Epidermal melanocyte (primary cell): ENCODE measurements at regions not wholly inside any gene's neighbourhood (a gene's known extent, or its start where the extent isn't known, plus 50 kb on each side); places are given as distances from the start of the nearest gene placed in this dataset.
A peak's percentile ranks its signal among the peaks of the same experiment; 100 is the strongest.
"Not testable (repeated sequence)": the region's sequence is repeated elsewhere in the genome, so short reads cannot be mapped to it uniquely, and the experiment has no call there.

ENCODE experiments used
- DNase-seq: peaks from one replicate; pipeline ENCODE4 v3.0.0; 2011; ENCODE audit warnings: low spot score; ENCODE audit not compliant: insufficient read length

DNA sequence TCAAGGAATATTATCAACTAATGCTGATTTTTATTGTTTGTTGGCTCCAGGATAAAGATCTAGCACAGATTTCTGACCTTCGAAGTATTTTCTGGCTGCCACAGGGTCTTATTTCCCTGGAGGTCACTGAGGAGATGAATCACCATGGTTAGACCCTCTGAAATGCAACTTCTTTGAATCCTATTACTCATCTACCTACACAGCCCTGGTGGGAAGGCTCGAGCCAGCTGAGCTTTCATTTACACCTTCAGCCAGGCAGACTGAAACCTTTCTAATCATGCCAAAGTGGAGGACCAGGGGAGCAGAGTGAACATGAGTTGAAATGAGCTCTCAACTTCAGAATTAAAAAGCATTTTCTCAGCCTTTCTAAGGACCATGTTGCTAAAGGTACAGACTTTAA is 130.5 kb downstream of the SMIM20 start:
- no peak for DNase-seq

DNA sequence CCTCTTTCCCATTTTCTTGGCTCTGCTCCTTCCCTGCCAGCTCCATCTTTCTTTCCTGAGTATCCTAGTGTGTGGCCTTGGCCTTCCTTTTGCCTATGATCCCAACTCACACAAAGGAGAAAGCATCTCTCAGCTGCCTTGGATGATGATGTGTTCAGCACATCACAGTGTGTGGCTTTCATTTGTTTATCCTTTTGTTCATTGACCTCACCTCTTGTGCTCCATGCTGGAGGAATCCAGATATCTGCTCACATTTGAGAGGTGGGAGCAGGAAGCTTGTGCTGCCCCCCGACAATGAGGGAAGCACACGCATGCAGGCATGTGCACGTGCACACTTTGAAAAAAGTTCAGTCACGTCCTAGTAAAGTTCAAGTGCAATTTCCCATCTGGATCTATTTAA is 131.0 kb downstream of the SMIM20 start:
- DNase-seq = no peak

DNA sequence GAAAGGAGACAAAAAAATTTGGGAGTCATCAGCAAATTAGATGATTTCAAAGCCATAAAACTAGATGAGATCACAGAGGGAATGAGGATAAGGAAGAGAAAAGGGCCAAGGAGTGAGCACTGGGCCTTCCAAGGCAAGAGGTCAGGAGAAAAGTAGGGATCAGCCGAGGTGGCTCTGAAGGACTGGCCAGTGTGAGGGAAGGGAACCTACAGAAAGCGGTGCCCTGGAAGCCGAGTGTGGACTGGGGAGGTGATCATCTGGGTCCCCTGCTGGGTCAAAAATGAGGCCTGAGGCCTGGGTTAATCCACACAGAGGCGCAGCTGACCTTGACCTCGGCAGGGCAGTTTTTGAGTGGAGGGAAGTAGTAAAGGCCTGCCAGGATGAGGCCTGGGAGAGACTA is 133.8 kb downstream of the SMIM20 start:
- no peak for DNase-seq

DNA sequence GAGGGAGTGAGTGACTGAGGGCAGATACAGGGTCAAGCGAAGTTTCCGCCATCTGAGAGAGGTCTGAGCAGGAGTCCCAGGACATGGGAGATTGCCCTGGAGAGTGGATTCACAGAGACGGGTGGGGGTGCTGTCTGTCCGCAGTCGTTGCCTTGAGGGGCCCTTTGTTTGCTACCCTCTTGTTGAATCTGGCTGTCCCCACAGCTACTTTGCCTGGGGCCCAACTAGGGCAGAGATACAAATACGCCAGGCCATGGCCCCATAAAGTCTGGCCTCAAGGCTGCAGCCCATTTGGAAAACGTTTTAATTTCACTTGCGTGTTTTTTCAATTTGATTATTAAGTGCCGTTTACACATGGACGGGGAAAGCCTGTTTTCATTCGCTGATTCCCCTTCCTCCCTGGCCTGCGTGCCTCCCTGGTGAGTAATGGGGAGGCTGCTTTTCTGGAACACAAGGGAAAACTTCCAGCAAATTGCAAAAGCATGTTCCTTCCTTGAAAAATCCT is 134.4 kb downstream of the SMIM20 start:
- DNase-seq = no peak

DNA sequence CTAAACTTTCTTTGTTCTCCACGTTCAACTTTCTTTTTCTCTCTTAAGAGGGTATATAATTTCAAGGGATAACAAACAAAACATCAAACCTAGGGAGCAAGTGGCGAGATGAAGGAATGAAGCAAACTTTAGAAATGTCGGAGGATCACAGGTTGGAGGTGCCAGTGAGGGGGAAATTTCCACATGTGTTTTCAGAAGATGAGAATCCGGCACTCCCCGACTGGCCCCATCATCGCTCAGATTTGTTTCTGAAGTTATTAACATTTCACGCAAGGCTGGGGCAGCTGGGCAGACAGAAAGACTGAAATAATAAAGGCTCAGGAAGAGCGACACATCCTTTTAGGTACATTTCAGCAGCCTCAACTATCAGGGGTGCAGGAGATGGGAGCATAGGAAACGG is 134.9 kb downstream of the SMIM20 start:
- DNase-seq = no peak

DNA sequence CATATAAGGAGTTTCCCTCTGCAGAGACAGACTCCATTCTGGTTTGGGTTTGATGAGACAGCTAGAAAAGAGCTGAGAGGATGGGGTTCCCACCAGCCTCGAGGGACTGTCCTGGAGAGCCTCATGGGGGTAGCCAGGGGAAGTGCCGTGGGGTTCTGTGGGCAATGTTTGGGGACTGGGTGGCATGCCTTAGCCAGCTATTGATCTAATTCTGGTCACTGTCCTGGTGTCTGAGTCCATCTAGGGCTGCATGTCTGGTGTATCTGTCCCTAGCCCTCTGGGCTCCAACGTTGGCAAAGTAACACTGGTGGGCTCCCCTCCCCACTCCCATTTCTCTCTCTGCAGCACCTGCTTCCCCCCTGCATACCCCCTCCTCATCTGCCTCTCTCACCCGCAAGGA is 135.4 kb downstream of the SMIM20 start:
- no peak for DNase-seq

DNA sequence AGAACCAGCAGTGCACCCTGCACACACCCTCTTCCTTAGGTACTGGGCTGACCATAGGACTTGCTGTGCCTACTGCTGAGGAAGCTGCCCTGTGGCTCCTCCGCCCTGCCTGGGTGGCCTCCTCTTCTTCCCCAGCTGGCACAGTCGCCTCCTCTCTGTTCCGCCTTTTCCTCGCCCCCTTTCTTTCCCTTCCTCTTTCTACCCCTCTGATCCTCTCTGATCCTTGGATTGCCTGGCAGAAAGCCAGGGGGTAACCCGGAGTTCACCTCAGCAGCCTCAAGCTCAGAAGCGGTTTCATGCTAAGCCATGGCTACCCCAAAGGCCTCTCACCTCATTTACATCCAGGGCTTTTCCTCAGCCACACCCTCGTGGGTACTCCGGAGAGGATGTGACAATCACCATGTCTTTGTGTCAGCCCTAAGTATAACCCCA is 136.2 kb downstream of the SMIM20 start:
- no peak for DNase-seq

DNA sequence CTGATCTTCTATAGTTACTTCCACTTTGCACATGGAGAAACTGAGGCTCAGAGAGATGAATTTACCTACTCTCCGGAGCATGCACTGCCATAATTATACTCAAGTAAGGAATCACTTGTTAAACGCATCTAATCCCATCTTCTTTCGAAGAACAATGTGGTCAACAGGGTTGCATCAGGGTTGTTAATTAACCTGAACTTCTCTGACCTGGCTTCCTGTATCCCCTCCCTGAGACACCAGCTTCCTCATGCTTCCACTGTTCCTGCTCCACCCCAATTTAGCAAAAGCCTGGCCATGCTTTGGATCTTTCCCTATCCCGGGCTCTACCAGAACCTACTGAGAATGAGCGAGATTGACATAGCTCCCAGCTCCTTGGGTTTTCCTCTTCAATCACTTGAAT is 136.7 kb downstream of the SMIM20 start:
- no peak for DNase-seq

DNA sequence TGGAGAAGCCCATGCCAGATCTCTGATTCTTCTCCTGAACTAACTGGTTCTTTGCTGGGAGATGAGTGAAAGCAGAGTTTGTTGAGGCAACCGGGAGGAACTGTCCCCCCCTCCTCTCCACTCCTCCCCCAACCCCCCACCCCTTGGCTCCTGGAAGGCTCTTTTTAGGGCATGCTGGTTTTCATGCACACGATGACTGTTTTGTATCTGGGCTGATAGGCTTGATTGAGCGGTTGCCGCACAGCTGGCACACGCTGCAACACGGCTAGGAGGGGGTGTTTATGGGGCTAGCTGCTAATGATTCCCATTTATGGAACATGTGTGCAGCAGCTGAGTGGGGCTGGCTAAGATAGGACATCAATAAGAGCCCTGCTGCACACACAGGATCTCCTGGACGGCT is 137.2 kb downstream of the SMIM20 start:
- DNase-seq = no peak

DNA sequence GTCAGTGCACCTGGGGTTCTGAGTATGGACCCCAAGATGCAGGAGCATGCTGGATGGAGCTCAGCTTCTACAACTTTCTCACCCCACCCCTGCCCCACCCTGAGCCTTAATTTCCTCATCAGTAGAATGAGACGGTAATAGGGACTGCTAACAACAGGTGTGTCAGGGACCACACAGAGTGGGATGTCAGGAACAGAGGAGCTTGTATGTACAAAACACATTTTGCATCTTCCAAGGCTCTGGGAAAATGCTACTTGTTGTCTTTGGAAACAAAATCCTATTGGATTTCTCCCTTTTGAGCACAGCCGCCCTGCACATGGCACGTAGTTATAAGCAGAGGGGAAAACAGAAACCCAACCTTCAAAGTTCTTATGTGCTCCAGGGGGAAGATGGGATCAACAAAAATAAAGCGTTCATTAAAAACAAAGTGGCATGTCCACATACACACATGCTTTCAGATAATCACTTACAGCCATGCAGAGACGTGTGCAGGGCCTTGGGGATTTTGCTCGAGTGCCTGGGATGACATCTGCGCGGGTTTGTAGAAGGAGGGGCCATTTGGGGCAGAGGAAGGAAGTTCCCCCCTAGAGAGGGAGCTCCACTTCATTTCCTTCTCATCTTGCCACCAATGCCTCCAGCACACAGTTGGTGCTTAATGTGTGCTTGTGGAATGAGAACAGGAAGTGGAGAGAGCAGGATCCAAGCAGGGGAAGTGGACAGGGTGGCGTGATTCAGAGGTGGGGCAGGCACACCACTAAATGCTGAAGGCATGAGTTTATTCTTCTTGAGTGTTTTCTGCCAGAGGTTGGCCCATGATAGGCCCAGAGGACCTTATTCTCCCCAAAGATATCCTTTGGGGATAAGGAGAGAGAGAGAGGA is 138.9 kb downstream of the SMIM20 start:
- no peak for DNase-seq

DNA sequence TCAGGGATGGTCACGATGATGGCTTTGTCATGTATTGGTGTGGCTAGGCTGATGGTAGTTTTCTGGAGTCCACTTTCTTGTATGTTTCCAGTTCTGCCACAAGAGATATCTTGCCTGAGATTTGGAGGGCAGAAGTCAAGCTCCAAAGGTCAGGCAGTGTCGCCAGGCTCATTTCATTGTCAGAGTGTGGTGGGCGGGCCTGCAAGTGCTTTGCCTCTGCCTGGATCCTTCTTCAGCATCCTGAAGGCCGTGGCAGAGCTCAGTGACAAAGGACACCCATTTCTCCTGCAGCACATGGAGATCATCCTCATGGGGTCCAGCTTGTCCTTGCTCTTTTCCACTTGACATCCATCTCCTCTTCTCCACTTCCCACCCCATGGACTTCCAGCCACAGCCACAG is 139.7 kb downstream of the SMIM20 start:
- DNase-seq = no peak

DNA sequence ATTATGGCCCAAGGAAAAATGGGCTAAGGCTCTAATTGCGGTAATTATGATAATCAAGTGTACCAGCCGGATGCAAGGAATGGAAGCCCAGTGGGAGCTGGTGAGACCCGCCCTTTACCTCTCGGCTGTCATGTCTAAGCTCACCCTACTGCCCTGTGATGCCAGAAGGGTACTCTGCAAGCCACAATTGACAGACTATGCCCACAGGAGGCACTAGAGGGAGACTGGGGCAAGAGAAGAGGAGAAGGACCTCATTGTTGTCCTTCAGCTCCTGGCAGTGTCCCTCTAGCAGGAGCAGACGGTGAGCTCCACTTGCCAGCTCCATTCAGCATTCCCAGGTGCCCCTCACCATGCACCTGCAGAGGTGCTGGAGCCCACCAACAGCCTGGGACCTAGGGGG is 141.8 kb downstream of the SMIM20 start:
- no peak for DNase-seq

DNA sequence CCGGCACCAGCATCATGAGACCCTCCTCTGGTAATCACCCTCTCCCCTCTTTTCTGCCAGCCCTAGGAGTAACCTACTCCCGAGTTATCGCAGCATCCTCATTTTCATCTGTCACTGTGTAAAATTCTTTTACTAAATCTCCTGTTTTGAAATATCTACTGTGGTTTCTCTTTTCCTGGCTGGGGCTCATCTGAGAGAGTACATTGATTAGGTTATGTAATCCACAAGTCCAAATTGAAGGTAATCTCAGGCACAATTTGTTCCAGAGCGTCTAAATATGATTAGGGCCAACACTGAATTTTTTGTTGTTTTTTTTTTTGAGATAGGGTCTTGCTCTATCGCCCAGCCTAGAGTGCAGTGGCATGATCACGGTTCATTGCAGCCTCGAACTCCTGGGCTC is 142.4 kb downstream of the SMIM20 start:
- DNase-seq = no peak

DNA sequence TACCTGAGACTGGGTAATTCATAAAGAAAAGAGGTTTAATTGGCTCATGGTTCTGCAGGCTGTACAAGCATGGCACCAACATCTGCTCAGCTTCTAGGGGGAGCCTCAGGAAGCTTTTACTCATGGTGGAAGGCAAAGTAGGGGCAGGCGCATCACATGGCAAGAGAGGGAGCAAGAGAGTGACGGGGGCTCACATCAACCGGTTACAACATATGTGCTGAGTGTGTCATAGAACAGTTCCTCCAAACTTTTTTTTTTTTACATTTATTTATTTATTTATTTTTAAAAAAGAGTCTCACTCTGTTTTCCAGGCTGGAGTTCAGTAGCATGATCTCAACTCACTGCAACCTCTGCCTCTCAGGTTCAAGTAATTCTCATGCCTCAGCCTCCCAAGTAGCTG is 143.8 kb downstream of the SMIM20 start:
- not testable (repeated sequence) for DNase-seq

DNA sequence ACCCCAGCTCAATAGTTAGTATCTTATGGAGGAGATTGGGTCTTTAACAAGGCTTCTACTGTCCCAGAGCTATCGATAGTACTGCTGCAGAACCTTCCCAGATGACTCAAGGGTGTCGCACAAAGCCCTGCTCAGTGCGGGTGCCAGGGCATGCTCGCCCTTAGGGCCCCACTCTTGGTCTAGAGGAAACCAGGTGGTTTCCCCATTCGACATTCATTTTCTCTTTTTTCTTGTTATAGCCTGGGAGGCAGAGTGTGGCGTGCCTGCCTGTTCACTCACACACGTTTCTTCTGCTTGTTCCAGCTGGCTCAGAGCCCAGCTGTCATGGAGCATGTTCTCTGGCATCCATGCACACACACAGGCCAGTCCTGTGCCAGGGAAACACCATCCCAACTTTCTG is 144.5 kb downstream of the SMIM20 start:
- DNase-seq = no peak

DNA sequence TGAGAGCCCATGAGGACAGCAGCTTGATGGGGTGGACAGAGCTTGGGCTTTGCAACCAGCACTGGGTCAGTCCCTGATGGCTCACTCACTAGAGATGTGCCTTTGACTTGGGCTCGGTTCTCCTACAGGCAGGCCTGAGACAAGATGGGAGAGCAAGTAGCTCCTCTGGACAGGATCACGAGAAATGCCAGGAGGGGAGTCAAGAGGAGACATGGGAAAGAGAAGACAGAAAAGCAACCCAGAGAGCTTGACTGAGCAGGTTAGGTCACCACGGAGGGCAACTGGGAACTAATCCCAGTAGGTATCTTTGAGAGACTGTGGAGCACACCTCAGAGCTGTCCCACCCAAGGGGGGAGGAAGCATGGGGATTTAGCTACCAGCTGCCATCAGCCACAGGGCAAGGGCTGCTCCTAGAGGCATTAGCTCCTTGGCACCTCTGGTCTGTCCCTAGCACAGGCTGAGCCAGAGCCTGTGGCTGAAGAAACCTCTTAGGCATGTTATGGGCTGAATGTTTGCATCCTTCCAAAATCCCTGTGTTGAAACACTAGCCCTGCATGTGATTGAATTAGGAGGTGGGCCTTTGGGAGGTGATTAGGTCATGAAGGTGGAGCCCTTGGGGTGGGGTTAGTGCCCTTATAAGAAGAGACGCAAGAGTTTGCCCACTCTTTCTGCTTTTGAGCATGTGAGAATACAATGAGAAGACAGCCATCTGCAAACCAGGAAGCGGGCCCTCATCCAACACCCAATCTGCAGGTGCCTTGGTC is 145.6 kb downstream of the SMIM20 start:
- no peak for DNase-seq

DNA sequence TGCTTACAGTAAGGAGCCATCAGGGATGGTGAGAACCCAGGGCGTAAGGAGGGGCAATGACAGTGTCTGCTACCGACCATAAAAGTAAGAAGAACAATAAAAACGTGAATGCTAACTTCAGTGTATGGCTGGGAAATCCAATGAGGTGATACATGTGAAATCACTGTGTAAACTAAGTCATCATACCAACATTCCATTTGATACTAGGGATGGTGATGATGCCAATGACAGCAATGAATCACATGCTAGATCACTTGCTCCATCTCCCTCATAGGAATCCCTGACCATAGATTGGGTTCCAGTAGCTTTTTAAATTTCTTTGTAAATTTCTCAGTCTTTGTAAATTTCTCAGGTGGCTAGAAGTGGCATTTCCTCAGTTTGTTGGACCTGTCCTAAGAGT is 146.3 kb downstream of the SMIM20 start:
- no peak for DNase-seq

DNA sequence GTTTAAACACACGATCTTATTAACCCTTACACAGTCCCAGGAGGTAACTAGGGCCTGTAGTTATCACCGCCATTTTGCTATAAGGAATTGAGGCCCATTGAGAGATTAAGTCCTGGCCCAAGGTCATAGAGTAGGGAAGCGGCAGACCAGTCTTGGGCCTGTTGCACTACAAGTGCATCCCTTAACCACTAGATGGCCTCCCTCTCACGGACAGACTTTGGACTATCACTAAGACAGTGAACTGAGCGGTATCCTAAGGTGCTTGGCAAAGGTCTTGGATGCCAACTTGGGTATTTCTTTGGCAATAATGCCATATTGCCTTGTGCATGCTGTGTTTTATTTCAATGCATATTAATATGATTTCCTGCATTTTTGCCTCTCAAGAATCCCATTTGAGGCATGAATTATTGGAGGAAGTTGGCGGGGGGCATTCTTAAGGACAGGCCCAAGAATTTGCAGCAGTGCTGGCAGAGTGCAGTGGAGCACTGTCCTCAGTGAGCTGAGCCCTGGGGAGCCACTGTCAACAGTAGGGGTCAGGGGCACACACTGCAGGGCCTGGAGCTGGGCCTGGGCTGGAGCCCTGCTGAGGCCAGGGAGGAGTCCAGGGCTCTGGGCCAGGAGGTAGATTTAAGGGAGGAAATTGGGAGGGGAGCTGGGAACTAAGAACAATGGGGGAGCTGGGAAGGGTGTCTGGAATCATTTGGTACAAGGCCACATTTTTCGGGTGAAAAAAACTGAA is 147.4 kb downstream of the SMIM20 start:
- DNase-seq = no peak

DNA sequence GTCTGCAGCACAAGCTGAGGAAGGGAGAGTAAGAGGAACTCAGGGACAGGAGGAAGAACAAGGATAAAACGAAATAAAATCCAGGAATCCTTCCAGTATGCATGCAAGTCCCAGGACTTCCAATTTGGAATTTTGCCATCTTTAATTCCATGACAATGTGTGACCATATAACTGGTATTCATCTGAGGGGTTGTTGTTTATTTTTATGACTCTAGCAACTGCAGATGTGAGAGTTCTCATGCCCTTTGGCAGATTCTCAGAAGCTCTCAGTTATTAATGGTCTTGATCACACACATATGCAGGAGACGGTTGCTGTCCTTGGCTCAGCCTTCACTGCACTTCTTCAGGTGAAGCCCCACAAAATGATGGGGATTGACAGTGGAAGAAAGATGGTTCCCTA is 148.2 kb downstream of the SMIM20 start:
- DNase-seq = peak; percentile 74

DNA sequence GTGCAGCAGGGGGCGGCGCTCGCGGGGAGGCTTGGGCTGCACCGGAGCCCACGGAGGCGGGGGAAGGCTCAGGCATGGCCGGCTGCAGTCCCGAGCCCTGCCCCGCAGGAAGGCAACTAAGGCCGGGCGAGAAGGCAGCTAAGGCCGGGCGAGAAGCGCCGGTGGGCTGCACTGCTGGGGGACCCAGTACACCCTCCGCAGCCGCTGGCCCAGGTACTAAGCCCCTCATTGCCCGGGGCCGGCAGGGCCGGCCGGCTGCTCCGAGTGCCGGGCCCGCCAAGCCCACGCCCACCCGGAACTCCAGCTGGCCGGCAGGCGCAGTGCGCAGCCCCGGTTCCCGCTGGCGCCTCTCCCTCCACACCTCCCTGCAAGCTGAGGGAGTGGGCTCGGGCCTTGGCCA is 150.0 kb downstream of the SMIM20 start:
- not testable (repeated sequence) for DNase-seq

DNA sequence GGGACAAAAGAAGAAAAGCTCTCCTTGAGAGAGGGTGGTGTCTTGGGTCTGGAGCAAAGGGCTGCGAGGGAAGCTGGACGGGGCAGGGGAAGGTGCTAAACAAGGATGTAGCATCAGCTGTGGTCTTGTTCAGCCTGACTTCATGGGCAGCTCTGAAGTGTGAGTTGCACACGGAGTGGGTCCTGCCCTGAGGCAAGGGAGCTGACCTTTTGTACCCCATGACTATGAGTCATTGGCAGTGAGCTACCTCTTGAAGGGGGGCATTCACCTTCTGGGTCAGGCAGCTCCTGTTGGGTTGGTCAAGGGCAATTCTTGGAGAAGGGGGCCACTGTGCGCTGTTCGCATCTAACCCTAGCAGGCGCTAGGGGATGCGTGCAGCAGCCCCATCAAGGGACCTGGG is 151.8 kb downstream of the SMIM20 start:
- DNase-seq = no peak

DNA sequence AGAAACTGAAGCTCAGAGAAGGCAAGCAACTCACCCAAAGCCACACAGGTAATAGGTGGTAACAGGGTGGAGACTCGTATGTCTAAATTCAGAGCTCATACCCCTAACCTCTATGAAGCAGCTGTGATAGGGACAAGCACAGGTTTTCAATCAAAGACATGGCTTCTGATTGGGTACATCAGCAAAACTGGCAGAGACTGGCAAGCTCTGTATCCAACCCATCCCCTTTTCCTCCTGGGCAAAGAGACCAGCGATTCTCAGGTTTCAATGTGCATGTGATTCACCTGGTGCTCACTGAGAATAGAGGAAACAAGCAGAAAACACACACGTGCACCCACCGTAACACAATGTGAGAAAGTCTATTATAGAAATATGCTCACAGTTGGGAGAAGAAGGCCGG is 153.0 kb downstream of the SMIM20 start:
- no peak for DNase-seq
